ENCODE measurements at regions not wholly inside any gene's neighbourhood (a gene's known extent, or its start where the extent isn't known, plus 50 kb on each side); places are given as distances from the start of the nearest gene placed in this dataset. TPM values are rescaled to one million over a fixed set of nuclear protein-coding genes. Genes with fewer than 3 reads are reported as not detected.

Small RNAs in the stretch of these regions (small RNA-seq; reads per million reads assigned to genes)
- gene RF00096: not detected

Measured in skeletal muscle satellite cell (primary cell).